GM18520 (cell line): ENCODE measurements at regions not wholly inside any gene's neighbourhood (a gene's known extent, or its start where the extent isn't known, plus 50 kb on each side); places are given as distances from the start of the nearest gene placed in this dataset.

ENCODE experiments used
- ATAC-seq: cut with Tn5 transposase; IDR thresholded peaks from one replicate; pipeline ENCODE4 v1.9.1; 2021; ENCODE audit not compliant: unreplicated experiment

DNA sequence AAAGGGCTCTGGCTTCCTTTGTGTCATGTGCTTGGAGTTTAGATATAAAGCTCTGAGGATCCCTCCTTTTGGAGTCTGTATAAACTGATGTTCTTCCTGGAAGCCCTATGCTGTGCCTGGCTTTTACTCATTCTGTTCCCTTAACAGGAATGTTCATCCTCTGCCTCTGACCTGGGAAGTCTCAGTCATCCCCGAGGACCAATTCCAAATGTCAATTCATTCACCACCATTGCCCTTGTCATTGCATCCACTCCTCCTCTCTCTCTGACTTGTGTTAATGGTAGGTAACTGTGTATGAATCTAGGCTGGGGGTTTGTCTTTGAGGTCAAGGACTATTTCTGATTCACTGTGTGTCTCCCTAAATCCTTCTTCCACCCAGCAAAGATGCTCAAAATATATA is 204.2 kb upstream of the CAMK1G start:
- ATAC-seq = no peak

GRCh38 chr1:209380420-209380819 is 203.1 kb upstream of the CAMK1G start:
- no peak for ATAC-seq

DNA sequence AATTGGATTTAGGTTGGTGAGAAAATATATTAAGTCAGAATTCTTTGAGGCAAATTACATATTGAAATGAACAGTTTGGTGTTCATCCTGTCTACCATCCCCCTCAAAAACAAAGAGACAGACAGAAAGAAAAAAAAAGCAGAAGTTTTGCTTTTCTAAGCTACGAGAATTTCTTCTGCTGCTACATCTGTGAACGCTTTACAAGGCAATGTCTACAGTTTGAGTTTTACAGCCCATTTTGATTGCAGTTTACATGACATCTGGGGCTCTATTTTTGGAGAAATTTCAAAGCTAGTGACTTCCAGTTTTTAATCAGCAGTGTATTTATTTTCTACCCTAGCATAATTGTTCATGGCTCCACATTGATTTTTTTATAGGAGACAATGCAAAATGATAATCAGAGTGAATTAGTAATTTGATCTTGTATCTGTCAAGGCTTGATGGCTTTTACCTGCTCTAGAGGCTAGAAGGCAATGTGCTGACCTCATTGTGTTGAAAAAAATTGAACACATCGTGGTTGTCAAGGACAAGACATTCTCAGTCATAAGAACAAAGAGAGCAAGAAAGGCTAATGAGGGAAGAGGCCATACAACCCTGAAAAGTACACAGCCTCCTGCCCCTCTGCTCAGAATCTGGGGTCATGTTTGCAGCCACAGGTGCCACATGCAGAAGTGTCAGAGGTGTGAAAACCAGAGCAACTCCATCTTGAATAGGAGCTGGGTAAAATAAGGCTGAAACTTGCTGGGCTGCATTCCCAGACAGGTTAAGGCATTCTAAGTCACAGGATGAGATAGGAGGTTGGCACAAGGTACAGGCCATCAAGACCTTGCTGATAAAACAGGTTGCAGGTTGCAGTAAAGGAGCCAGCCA is 201.0 kb upstream of the CAMK1G start:
- ATAC-seq = no peak

GRCh38 chr1:209383422-209383821 is 200.1 kb upstream of the CAMK1G start:
- no peak for ATAC-seq

- no peak for ATAC-seq
Measured at GRCh38 chr1:209383907-209384709, 199.4 kb upstream of the CAMK1G start.

GRCh38 chr1:209384710-209385550 is 198.6 kb upstream of the CAMK1G start:
- ATAC-seq = no peak

DNA sequence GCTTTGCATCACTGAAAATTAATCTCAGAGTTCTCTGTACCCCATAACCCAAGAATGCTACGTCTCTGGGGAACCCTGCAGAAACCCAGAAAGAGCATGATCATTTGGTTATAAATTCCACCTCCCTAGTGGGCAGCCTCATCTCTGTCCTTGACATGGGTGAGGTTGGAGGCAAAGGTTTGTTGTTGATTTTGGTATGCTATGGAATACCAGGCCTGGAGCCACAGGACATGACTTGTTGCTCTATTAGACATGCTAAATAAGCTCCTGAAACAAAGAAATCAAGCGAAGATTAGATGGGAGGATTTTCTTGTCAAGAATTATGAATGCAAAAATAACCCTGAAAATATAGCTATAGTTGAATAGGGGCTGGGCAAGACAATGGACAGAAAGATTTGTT is 197.4 kb upstream of the CAMK1G start:
- ATAC-seq = no peak

DNA sequence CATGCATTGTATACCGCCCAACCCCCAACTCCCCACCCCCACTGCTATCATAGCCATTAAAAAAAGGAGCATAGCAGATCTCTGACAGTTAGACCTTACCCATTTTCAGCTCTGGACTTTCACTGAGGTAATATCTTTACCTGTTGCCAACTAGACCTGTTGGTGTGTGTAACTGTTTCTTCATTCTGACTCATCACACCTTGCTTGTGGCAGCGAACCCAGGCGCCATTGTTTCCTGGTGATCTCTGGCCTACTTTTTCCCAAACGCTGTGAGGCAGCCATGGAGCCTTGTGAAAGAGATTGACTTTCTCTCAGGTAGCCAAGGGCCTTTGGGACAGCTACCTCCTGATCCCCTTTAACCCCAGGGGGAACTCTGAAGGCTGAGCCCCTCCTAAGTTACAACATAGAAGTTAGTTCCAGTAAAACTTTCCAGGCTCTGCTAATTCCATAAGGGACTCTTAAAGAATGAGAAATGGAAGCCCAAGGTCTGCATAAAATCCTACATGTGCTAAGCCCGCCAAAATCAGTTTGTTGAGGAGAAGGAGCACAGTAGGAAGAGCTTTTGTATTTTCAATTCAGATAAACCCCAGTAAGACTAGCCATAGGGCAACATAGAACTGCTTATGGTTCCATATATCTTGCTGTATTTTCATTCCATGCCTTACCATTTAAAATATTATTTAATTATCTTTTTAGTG is 196.1 kb upstream of the CAMK1G start:
- ATAC-seq = no peak

DNA sequence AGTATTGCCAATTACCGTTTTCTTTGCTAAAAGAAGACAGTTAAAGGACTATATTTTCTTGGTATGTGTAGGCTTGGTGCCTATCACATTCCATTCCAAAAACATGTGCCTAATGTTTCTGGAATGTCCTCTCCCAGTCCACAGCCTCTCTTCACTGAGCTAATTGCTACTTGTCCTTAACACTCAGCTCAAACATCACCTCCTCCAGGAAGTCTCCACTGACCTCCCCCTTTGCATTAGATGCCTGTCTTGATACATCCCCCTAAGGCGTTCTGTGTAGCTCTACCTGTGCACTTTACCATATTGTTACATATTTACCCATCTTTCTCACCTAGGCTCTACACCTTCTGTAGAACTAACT is 195.6 kb upstream of the CAMK1G start:
- ATAC-seq = no peak

DNA sequence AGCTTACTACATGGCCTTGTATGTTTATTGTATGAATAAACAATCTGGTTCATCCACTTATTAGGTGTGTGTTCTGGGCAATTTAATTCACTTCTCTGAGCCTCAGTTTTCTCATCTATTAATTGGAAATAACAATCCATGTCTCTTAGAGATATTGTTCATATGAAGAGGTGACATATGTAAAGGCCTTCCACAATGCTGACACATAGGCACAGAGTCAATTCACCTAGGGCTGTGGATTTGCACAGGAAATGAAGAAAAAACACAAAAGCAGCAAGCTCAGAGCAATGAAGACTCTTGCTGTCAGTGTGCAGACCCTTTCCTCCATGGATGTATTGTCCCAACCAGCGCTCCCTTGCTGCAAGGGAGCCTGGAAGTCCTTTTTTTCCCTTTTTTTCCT is 195.2 kb upstream of the CAMK1G start:
- ATAC-seq = no peak

- ATAC-seq = no peak
Measured at GRCh38 chr1:209389258-209389657, 194.3 kb upstream of the CAMK1G start.

- ATAC-seq = no peak
Measured at GRCh38 chr1:209389975-209390374, 193.5 kb upstream of the CAMK1G start.

GRCh38 chr1:209390764-209391163 is 192.8 kb upstream of the CAMK1G start:
- ATAC-seq = no peak

DNA sequence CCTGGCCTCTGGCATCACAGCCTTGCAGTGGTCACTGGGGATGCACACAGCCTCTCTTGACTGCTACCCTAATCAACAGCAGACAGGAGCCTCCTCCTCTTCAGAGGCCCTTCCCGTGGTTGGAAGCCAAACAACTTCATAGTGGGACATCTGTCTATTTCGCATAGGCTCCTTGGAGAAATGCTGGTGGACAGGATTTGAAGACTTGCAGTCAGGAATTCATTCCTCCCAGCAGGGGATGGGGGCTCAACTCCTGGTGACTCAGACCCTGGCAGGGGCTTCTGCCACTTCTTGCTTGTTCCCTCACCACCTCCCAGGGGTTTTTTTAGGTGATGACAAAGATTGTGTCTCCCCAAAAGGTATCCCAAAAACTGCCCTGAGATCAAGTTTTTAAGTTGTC is 191.7 kb upstream of the CAMK1G start:
- ATAC-seq = no peak

DNA sequence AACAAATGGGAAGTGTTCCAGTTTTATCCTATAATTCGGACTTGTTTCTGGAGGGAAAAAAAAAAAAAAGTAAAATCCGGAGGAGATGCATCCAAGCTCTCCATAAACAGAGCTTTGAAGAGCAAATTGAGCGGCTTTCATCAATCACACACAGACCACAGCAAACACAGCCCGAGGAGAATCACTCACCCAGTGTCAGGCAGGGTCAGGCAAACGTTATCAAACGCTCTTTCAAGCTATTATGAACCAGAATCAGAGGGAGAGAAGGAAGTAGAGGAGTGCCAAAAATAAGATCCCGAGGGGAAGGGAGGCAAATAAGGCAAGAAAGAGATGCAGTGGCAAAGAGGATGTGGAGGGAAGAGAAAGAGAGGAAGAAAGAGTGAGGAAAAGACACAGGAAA is 188.3 kb upstream of the CAMK1G start:
- no peak for ATAC-seq

DNA sequence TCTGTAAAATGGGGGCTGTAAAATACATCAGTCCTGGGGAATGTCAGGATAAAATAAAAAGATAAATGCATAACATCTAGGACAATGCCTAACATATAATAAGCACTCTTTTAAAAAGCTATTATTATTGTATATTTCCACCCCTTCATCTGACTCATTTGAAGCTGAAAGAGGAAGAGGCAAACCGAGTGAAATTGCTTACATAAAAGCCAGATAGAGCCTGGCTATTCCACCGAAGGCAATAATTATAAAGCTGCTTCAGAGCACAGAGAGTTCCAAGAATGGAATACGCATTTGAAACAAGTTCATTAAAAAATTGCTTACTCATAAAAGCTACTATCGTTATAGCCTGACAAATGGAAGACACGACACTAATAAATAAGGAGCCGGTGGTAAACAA is 186.1 kb upstream of the CAMK1G start:
- no peak for ATAC-seq

DNA sequence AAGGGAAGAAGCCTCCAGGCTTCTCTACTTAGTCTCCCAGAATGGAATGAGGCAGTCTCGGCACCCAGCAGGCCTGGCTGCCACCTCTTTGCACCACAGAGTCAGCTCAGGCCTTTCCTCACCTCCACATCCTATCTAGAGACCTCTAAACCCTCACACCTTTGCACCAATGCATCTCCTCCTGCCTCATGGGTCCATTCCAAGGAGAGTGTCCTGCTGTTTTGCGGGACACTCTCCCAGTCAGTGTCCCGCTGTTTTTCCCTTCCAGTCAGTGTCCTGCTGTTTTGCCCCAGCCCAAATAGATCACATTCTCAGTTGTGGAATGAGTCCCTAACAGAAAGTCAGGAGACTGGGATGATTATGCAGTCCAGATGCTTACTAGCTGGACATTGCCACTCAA is 185.6 kb upstream of the CAMK1G start:
- ATAC-seq = no peak

- no peak for ATAC-seq
Measured at GRCh38 chr1:209398313-209398991, 185.1 kb upstream of the CAMK1G start.

- no peak for ATAC-seq
Measured at GRCh38 chr1:209399800-209400199, 183.7 kb upstream of the CAMK1G start.
